ENCODE measurements at regions not wholly inside any gene's neighbourhood (a gene's known extent, or its start where the extent isn't known, plus 50 kb on each side); places are given as distances from the start of the nearest gene placed in this dataset.

DNA sequence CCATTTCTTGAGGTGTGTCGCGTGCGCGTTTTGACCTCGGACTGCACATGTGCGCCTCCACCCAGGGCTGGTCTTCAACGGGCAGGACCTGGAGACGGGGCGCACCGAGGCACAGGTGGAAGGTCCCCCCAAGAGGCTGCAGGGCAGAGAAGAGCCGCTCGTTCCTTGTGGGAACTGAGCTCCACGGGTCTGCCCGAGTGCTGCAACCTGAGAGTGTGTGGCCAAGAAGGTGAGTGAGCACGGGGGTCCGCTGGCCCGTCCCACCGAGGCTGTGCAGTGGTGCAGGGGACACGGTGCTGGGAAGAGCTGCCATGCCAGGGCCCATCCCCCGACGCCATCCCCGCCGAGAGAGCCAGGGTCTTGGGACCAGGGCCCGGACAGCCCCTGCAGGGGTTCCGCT, 268.3 kb downstream of the GALR1 start:
- TF ChIP-seq POLR2A (IDR thresholded peaks at IDR 0.05): no peak
- TF ChIP-seq, protein P1, sequence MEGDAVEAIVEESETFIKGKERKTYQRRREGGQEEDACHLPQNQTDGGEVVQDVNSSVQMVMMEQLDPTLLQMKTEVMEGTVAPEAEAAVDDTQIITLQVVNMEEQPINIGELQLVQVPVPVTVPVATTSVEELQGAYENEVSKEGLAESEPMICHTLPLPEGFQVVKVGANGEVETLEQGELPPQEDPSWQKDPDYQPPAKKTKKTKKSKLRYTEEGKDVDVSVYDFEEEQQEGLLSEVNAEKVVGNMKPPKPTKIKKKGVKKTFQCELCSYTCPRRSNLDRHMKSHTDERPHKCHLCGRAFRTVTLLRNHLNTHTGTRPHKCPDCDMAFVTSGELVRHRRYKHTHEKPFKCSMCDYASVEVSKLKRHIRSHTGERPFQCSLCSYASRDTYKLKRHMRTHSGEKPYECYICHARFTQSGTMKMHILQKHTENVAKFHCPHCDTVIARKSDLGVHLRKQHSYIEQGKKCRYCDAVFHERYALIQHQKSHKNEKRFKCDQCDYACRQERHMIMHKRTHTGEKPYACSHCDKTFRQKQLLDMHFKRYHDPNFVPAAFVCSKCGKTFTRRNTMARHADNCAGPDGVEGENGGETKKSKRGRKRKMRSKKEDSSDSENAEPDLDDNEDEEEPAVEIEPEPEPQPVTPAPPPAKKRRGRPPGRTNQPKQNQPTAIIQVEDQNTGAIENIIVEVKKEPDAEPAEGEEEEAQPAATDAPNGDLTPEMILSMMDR (IDR thresholded peaks at IDR 0.05): no peak
- TF ChIP-seq POLR2AphosphoS5 (IDR thresholded peaks at IDR 0.05): no peak
